Small intestine (tissue), 7 donors: ENCODE measurements at regions not wholly inside any gene's neighbourhood (a gene's known extent, or its start where the extent isn't known, plus 50 kb on each side); places are given as distances from the start of the nearest gene placed in this dataset.
A peak's percentile ranks its signal among the peaks of the same experiment; 100 is the strongest.

Source experiments
- DNase-seq, 2 donors: peaks; one replicate each; pipeline versions ENCODE4 v3.0.0 to v3.0.0-alpha.2; 2013
- FAIRE-seq: peaks from 2 replicates; lab custom pipeline; 2012; peaks lifted over from hg19 to GRCh38; lab: Jason Lieb, UNC
- H3K27ac ChIP-seq, 3 donors: one replicate each; pipeline ENCODE4 v1.5.1; 2013; ENCODE audit warnings: low read length in 2 of 3, mild to moderate bottlenecking in 2 of 3, control low read depth in 1 of 3, inconsistent platforms in 1 of 3, low read depth in 1 of 3, moderate library complexity in 1 of 3
- H3K27me3 ChIP-seq, 3 donors: one replicate each; pipeline ENCODE4 v1.6.1; 2013; ENCODE audit warnings: low read length in 3 of 3, inconsistent platforms in 1 of 3; ENCODE audit not compliant: control insufficient read depth in 3 of 3, insufficient read depth in 3 of 3
- H3K36me3 ChIP-seq, 3 donors: one replicate each; pipeline ENCODE4 v1.6.1; 2013; ENCODE audit warnings: low read length in 3 of 3, inconsistent platforms in 1 of 3, low read depth in 1 of 3, mild to moderate bottlenecking in 1 of 3, moderate library complexity in 1 of 3; ENCODE audit not compliant: control insufficient read depth in 3 of 3, insufficient read depth in 2 of 3
- H3K4me1 ChIP-seq, 3 donors: one replicate each; pipeline ENCODE4 v1.6.1; 2013; ENCODE audit warnings: low read length in 2 of 3, inconsistent platforms in 1 of 3, low read depth in 1 of 3, mild to moderate bottlenecking in 1 of 3, moderate library complexity in 1 of 3; ENCODE audit not compliant: control insufficient read depth in 3 of 3, insufficient read depth in 2 of 3
- H3K4me3 ChIP-seq, 3 donors: one replicate each; pipeline ENCODE4 v1.5.1; 2013; ENCODE audit warnings: low read length in 3 of 3, control low read depth in 1 of 3, inconsistent platforms in 1 of 3, low read depth in 1 of 3, mild to moderate bottlenecking in 1 of 3, moderate library complexity in 1 of 3
- H3K9me3 ChIP-seq, 2 donors: one replicate each; pipeline ENCODE4 v1.6.1; 2013; ENCODE audit warnings: low read depth in 1 of 2, low read length in 1 of 2; ENCODE audit not compliant: control insufficient read depth in 2 of 2, insufficient read depth in 1 of 2
- WGBS, 3 donors: extraction: QIAGEN DNeasy Blood & Tissue Kit; methylation state at CpG; one replicate each; pipeline ENCODE4 v1.1.7; 2013; 5-methylcytosine and 5-hydroxymethylcytosine counted together
- donor health status: healthy with polysubstance abuse.
- donor health status: control.
- donor health status: control.
- donor health status: Bipolar disorder and iron deficiency.
- donor health status: healthy.

GRCh38 chr4:110826656-110827055 lies 203.8 kb upstream of the PITX2 start:
- DNase-seq (peak in 1 of 2 donors; percentile 21), FAIRE-seq (no peak)
- H3K9me3 ChIP-seq = no peaks in the 10 kb centered on the region
- H3K4me1 ChIP-seq = peaks cover 0 to 6% (median 0%) of the 10 kb centered on the region in 3 donors
- no peak overlapping the region for H3K27ac ChIP-seq
- H3K4me3 ChIP-seq = no peak overlapping the region
- 43 to 67% (median 48%) methylated on average over 8 of the region's 8 CpGs for WGBS, 3 donors
- H3K27me3 ChIP-seq = no peaks in the 10 kb centered on the region
- H3K36me3 ChIP-seq = no peaks in the 10 kb centered on the region

- Histone ChIP-seq H3K9me3 (no peaks in the 10 kb centered on the region), H3K27ac (peak overlapping the region in 1 of 3 donors; percentile 44), H3K36me3 (no peaks in the 10 kb centered on the region), H3K27me3 (no peaks in the 10 kb centered on the region), H3K4me3 (no peak overlapping the region), H3K4me1 (peaks cover 0 to 6% (median 0%) of the 10 kb centered on the region in 3 donors)
- no peak for FAIRE-seq
- 12 to 50% (median 18%) methylated on average over 2 of the region's 2 CpGs for WGBS, 3 donors
- DNase-seq = peak; percentile 71 to 79
Measured at GRCh38 chr4:110830461-110830860, 207.6 kb upstream of the PITX2 start.

GRCh38 chr4:110837896-110838450 lies 215.1 kb upstream of the PITX2 start:
- 45 to 60% (median 57%) methylated on average over 7 of the region's 7 CpGs for WGBS, 3 donors
- no peaks in the 10 kb centered on the region for H3K9me3 ChIP-seq
- DNase-seq (no peak), FAIRE-seq (no peak)
- no peak overlapping the region for H3K27ac ChIP-seq
- H3K36me3 ChIP-seq = no peaks in the 10 kb centered on the region
- no peaks in the 10 kb centered on the region for H3K4me1 ChIP-seq
- no peak overlapping the region for H3K4me3 ChIP-seq
- H3K27me3 ChIP-seq = no peaks in the 10 kb centered on the region

- no peaks in the 10 kb centered on the region for H3K9me3 ChIP-seq
- WGBS, 3 donors = 12 to 54% (median 32%) methylated on average over 2 of the region's 2 CpGs
Measured at GRCh38 chr4:110840221-110840654, 217.4 kb upstream of the PITX2 start.

GRCh38 chr4:110848787-110849186 lies 225.9 kb upstream of the PITX2 start:
- no peaks in the 10 kb centered on the region for H3K36me3 ChIP-seq
- H3K4me1 ChIP-seq = no peaks in the 10 kb centered on the region
- no peaks in the 10 kb centered on the region for H3K9me3 ChIP-seq
- WGBS, 3 donors = 56 to 73% (median 70%) methylated on average over 1 of the region's 1 CpG
- H3K4me3 ChIP-seq = no peak overlapping the region
- DNase-seq = no peak
- FAIRE-seq = no peak
- no peak overlapping the region for H3K27ac ChIP-seq
- no peaks in the 10 kb centered on the region for H3K27me3 ChIP-seq

More at GRCh38 chr4:110840221-110840654, 217.4 kb upstream of the PITX2 start:
- H3K36me3 ChIP-seq = no peaks in the 10 kb centered on the region
- no peaks in the 10 kb centered on the region for H3K4me1 ChIP-seq
- H3K27ac ChIP-seq = no peak overlapping the region
- H3K4me3 ChIP-seq = no peak overlapping the region
- H3K27me3 ChIP-seq = no peaks in the 10 kb centered on the region
- no peak for FAIRE-seq
- DNase-seq = no peak

GRCh38 chr4:110849461-110849860 lies 226.6 kb upstream of the PITX2 start:
- no peaks in the 10 kb centered on the region for H3K36me3 ChIP-seq
- FAIRE-seq = no peak
- DNase-seq = no peak
- 65 to 81% (median 79%) methylated on average over 6 of the region's 6 CpGs for WGBS, 3 donors
- no peaks in the 10 kb centered on the region for H3K9me3 ChIP-seq
- H3K27ac ChIP-seq = no peak overlapping the region
- no peaks in the 10 kb centered on the region for H3K27me3 ChIP-seq
- H3K4me3 ChIP-seq = no peak overlapping the region
- H3K4me1 ChIP-seq = no peaks in the 10 kb centered on the region

- Histone ChIP-seq H3K27me3 (no peaks in the 10 kb centered on the region), H3K4me1 (no peaks in the 10 kb centered on the region), H3K9me3 (no peaks in the 10 kb centered on the region), H3K4me3 (no peak overlapping the region), H3K36me3 (no peaks in the 10 kb centered on the region), H3K27ac (no peak overlapping the region)
- WGBS, 3 donors = 12 to 33% (median 22%) methylated on average over 12 of the region's 12 CpGs
- FAIRE-seq (no peak), DNase-seq (peak in 1 of 2 donors; percentile 31)
Measured at GRCh38 chr4:110850461-110851442, 227.9 kb upstream of the PITX2 start.

GRCh38 chr4:110851989-110852388 lies 229.1 kb upstream of the PITX2 start:
- H3K4me3 ChIP-seq = no peak overlapping the region
- no peaks in the 10 kb centered on the region for H3K4me1 ChIP-seq
- H3K9me3 ChIP-seq = no peaks in the 10 kb centered on the region
- DNase-seq (no peak), FAIRE-seq (no peak)
- no peaks in the 10 kb centered on the region for H3K27me3 ChIP-seq
- H3K27ac ChIP-seq = no peak overlapping the region
- no peaks in the 10 kb centered on the region for H3K36me3 ChIP-seq
- 82 to 90% (median 87%) methylated on average over 2 of the region's 2 CpGs for WGBS, 3 donors
